ENCODE measurements at regions not wholly inside any gene's neighbourhood (a gene's known extent, or its start where the extent isn't known, plus 50 kb on each side); places are given as distances from the start of the nearest gene placed in this dataset.

DNA sequence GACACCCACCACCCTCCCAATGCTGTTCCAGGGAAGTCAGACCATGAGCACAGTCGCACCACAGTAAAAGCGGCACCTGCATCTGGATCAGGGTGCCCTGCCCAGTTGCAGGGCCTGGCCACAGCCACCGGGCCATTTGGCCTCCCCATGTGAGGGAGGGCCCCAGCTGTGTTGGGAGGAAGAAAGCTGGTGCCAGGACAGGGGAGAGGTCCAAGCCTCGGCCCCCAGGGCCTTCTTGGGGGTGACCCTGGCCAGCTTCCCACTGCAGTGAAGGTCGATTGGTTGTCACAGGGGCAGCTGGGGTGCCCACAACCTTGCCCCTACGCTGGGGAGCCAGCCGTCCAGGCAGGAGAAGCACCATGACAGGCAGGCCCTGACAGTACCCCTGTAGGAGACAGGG is 183.2 kb upstream of the RAB6C start:
- TF ChIP-seq, protein P1, sequence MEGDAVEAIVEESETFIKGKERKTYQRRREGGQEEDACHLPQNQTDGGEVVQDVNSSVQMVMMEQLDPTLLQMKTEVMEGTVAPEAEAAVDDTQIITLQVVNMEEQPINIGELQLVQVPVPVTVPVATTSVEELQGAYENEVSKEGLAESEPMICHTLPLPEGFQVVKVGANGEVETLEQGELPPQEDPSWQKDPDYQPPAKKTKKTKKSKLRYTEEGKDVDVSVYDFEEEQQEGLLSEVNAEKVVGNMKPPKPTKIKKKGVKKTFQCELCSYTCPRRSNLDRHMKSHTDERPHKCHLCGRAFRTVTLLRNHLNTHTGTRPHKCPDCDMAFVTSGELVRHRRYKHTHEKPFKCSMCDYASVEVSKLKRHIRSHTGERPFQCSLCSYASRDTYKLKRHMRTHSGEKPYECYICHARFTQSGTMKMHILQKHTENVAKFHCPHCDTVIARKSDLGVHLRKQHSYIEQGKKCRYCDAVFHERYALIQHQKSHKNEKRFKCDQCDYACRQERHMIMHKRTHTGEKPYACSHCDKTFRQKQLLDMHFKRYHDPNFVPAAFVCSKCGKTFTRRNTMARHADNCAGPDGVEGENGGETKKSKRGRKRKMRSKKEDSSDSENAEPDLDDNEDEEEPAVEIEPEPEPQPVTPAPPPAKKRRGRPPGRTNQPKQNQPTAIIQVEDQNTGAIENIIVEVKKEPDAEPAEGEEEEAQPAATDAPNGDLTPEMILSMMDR (IDR thresholded peaks at IDR 0.05) = no peak
- no peak for TF ChIP-seq EZH2phosphoT487 (IDR thresholded peaks at IDR 0.05)

Measured in neural progenitor cell (in vitro differentiated cells).